ENCODE measurements at regions not wholly inside any gene's neighbourhood (a gene's known extent, or its start where the extent isn't known, plus 50 kb on each side); places are given as distances from the start of the nearest gene placed in this dataset.

DNA sequence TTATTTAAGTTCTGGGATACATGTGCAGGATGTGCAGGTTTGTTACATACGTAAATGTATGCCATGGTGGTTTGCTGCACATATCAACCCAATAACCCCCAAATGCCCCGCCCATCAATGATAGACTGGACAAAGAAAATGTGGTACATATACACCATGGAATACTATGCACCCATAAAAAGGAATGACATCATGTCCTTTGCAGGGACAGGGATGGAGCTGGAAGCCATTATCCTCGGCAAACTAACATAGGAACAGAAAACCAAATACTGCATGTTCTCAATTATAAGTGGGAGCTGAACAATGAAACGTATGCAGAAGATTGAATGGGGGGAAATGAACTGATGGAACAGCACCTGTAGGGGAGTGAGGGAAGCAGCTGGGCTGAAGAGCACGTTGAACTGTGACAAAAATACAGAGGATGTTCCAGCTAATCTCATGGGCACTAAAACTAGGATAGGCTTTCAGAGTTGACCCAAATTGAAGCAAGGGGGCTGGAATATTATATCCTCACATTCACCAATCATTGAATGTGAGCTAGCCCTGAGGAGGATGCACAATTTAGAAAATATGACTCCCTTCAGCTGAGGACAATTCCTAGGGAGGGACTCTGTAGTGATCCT is 70.5 kb upstream of the OSMR start:
- Histone ChIP-seq H2AFZ (ENCODE audit: low read length) (no peak overlapping the region), H3T11ph (ENCODE audit: low read length) (no peak overlapping the region), H2BK15ac (ENCODE audit: low read depth, low read length) (no peak overlapping the region), H2BK5ac (ENCODE audit: insufficient read length, low read length) (no peak overlapping the region), H3K79me2 (ENCODE audit: insufficient read depth, low read length) (no peaks in the 10 kb centered on the region), H2BK12ac (ENCODE audit: insufficient read length, low read depth, low read length) (no peak overlapping the region), H2BK120ac (ENCODE audit: low read depth, low read length, poor library complexity, severe bottlenecking) (no peak overlapping the region), H4K5ac (ENCODE audit: insufficient read length, low read depth, low read length) (no peak overlapping the region), H3K4me1 (ENCODE audit: insufficient read depth, low read length) (peaks cover 2% of the 10 kb centered on the region; the same call in 1 of the 2 replicates), H3K4ac (ENCODE audit: low read depth, low read length) (no peak overlapping the region), H3K79me1 (ENCODE audit: insufficient read depth, low read depth, low read length, poor library complexity, severe bottlenecking) (no peaks in the 10 kb centered on the region), H3K18ac (ENCODE audit: insufficient read length, low read depth, low read length) (no peak overlapping the region), H3K23me2 (ENCODE audit: insufficient read length, low read depth, low read length, poor library complexity, severe bottlenecking) (no peaks in the 10 kb centered on the region), H3K14ac (ENCODE audit: insufficient read depth, low read length) (no peak overlapping the region), H3K23ac (ENCODE audit: insufficient read length, low read depth, low read length) (no peak overlapping the region), H4K91ac (ENCODE audit: insufficient read length, low read depth, low read length) (no peak overlapping the region), H3K4me2 (ENCODE audit: insufficient read depth, insufficient read length, low read length) (no peak overlapping the region), H3K9ac (ENCODE audit: extremely low read depth, insufficient read length, low read length) (no peak overlapping the region), H3K27ac (ENCODE audit: insufficient read length, low read depth, low read length) (no peak overlapping the region), H4K20me1 (ENCODE audit: control insufficient read depth, insufficient read depth, insufficient read length) (no peaks in the 10 kb centered on the region), H3K56ac (ENCODE audit: insufficient read length, low read depth, low read length) (no peak overlapping the region), H3K27me3 (ENCODE audit: insufficient read depth, low read length) (no peaks in the 10 kb centered on the region), H4K8ac (replicated peaks; ENCODE audit: insufficient read length, low read depth, low read length) (no peak overlapping the region), H3K9me3 (ENCODE audit: control insufficient read depth, low read depth, low read length) (no peaks in the 10 kb centered on the region), H2BK20ac (ENCODE audit: low read depth, low read length, poor library complexity, severe bottlenecking) (no peak overlapping the region), H2AK5ac (ENCODE audit: insufficient read length, low read length) (no peak overlapping the region)
- Mint-ChIP-seq H3K9me3 (peaks cover 2% of the 10 kb centered on the region in 2 experiments; a peak in 3 of 5 replicates), H3K4me1 (peaks cover 5 to 10% of the 10 kb centered on the region in 2 experiments; a peak in 3 of 4 replicates), H3K36me3 (ENCODE audit: insufficient read depth in 1 of 3, low read depth in 3 of 3) (no peaks in the 10 kb centered on the region; a peak in 1 of 7 replicates), H3K27ac (no peak overlapping the region), H3K27me3 (ENCODE audit: low read depth) (no peaks in the 10 kb centered on the region), H3K4me3 (no peak overlapping the region)
- no peak for TF ChIP-seq CTCF (conservative IDR thresholded peaks at IDR 0.05)
- no CpG with 5 or more reads among the region's 5 CpGs for WGBS (ENCODE audit: extremely low coverage, insufficient read length, low lambda C conversion rate)
- no peak for DNase-seq

Measured in H9 (cell line).